ENCODE measurements at regions not wholly inside any gene's neighbourhood (a gene's known extent, or its start where the extent isn't known, plus 50 kb on each side); places are given as distances from the start of the nearest gene placed in this dataset.
"Not testable (repeated sequence)": the region's sequence is repeated elsewhere in the genome, so short reads cannot be mapped to it uniquely, and the experiment has no call there.

- Histone ChIP-seq H3K27ac (ENCODE audit: low read length) (no peak overlapping the region), H3K9me3 (ENCODE audit: control insufficient read depth, low read depth, low read length) (no peaks in the 10 kb centered on the region), H3K4me1 (ENCODE audit: control insufficient read depth, low read depth, low read length) (peaks cover 9% of the 10 kb centered on the region), H3K9ac (ENCODE audit: low read length) (no peak overlapping the region), H3K27me3 (ENCODE audit: control insufficient read depth, insufficient read depth, low read length) (no peaks in the 10 kb centered on the region), H3K36me3 (ENCODE audit: control insufficient read depth, low read depth, low read length) (no peaks in the 10 kb centered on the region), H3K4me3 (ENCODE audit: low read length) (no peak overlapping the region)
Observed at GRCh38 chr4:94112644-94113043, 95.0 kb upstream of the SMARCAD1 start.

GRCh38 chr4:94115687-94116086 lies 92.0 kb upstream of the SMARCAD1 start:
- H3K27ac ChIP-seq (ENCODE audit: low read length) = no peak overlapping the region
- H3K9ac ChIP-seq (ENCODE audit: low read length) = no peak overlapping the region
- peaks cover 10% of the 10 kb centered on the region for H3K4me1 ChIP-seq (ENCODE audit: control insufficient read depth, low read depth, low read length)
- no peaks in the 10 kb centered on the region for H3K36me3 ChIP-seq (ENCODE audit: control insufficient read depth, low read depth, low read length)
- no peak overlapping the region for H3K4me3 ChIP-seq (ENCODE audit: low read length)
- no peaks in the 10 kb centered on the region for H3K9me3 ChIP-seq (ENCODE audit: control insufficient read depth, low read depth, low read length)
- no peaks in the 10 kb centered on the region for H3K27me3 ChIP-seq (ENCODE audit: control insufficient read depth, insufficient read depth, low read length)

GRCh38 chr4:94116842-94117241 lies 90.8 kb upstream of the SMARCAD1 start:
- Histone ChIP-seq H3K4me3 (ENCODE audit: low read length) (no peak overlapping the region), H3K27me3 (ENCODE audit: control insufficient read depth, insufficient read depth, low read length) (no peaks in the 10 kb centered on the region), H3K4me1 (ENCODE audit: control insufficient read depth, low read depth, low read length) (peaks cover 10% of the 10 kb centered on the region), H3K27ac (ENCODE audit: low read length) (no peak overlapping the region), H3K36me3 (ENCODE audit: control insufficient read depth, low read depth, low read length) (no peaks in the 10 kb centered on the region), H3K9me3 (ENCODE audit: control insufficient read depth, low read depth, low read length) (no peaks in the 10 kb centered on the region), H3K9ac (ENCODE audit: low read length) (no peak overlapping the region)

- H3K36me3 ChIP-seq (ENCODE audit: control insufficient read depth, low read depth, low read length) = no peaks in the 10 kb centered on the region
Observed at GRCh38 chr4:94126669-94127068, 81.0 kb upstream of the SMARCAD1 start.

GRCh38 chr4:94127707-94128328 lies 79.8 kb upstream of the SMARCAD1 start:
- Histone ChIP-seq H3K36me3 (ENCODE audit: control insufficient read depth, low read depth, low read length) (no peaks in the 10 kb centered on the region), H3K4me1 (ENCODE audit: control insufficient read depth, low read depth, low read length) (no peaks in the 10 kb centered on the region), H3K4me3 (ENCODE audit: low read length) (no peak overlapping the region), H3K9me3 (ENCODE audit: control insufficient read depth, low read depth, low read length) (no peaks in the 10 kb centered on the region), H3K9ac (ENCODE audit: low read length) (no peak overlapping the region), H3K27me3 (ENCODE audit: control insufficient read depth, insufficient read depth, low read length) (no peaks in the 10 kb centered on the region), H3K27ac (ENCODE audit: low read length) (no peak overlapping the region)

More at GRCh38 chr4:94126669-94127068, 81.0 kb upstream of the SMARCAD1 start:
- Histone ChIP-seq H3K27me3 (ENCODE audit: control insufficient read depth, insufficient read depth, low read length) (no peaks in the 10 kb centered on the region), H3K4me3 (ENCODE audit: low read length) (no peak overlapping the region), H3K9me3 (ENCODE audit: control insufficient read depth, low read depth, low read length) (no peaks in the 10 kb centered on the region), H3K9ac (ENCODE audit: low read length) (no peak overlapping the region), H3K27ac (ENCODE audit: low read length) (no peak overlapping the region), H3K4me1 (ENCODE audit: control insufficient read depth, low read depth, low read length) (no peaks in the 10 kb centered on the region)

GRCh38 chr4:94131212-94131611 lies 76.5 kb upstream of the SMARCAD1 start:
- Histone ChIP-seq H3K27me3 (ENCODE audit: control insufficient read depth, insufficient read depth, low read length) (no peaks in the 10 kb centered on the region), H3K4me1 (ENCODE audit: control insufficient read depth, low read depth, low read length) (no peaks in the 10 kb centered on the region), H3K27ac (ENCODE audit: low read length) (no peak overlapping the region), H3K9me3 (ENCODE audit: control insufficient read depth, low read depth, low read length) (no peaks in the 10 kb centered on the region), H3K4me3 (ENCODE audit: low read length) (no peak overlapping the region), H3K9ac (ENCODE audit: low read length) (no peak overlapping the region), H3K36me3 (ENCODE audit: control insufficient read depth, low read depth, low read length) (no peaks in the 10 kb centered on the region)

GRCh38 chr4:94135701-94136100 lies 72.0 kb upstream of the SMARCAD1 start:
- Histone ChIP-seq H3K9ac (ENCODE audit: low read length) (no peak overlapping the region), H3K9me3 (ENCODE audit: control insufficient read depth, low read depth, low read length) (no peaks in the 10 kb centered on the region), H3K4me3 (ENCODE audit: low read length) (no peak overlapping the region), H3K36me3 (ENCODE audit: control insufficient read depth, low read depth, low read length) (no peaks in the 10 kb centered on the region), H3K27ac (ENCODE audit: low read length) (no peak overlapping the region), H3K27me3 (ENCODE audit: control insufficient read depth, insufficient read depth, low read length) (no peaks in the 10 kb centered on the region), H3K4me1 (ENCODE audit: control insufficient read depth, low read depth, low read length) (no peaks in the 10 kb centered on the region)

GRCh38 chr4:94139931-94140612 lies 67.6 kb upstream of the SMARCAD1 start:
- Histone ChIP-seq H3K36me3 (ENCODE audit: control insufficient read depth, low read depth, low read length) (no peaks in the 10 kb centered on the region), H3K4me1 (ENCODE audit: control insufficient read depth, low read depth, low read length) (peaks cover 5% of the 10 kb centered on the region), H3K27me3 (ENCODE audit: control insufficient read depth, insufficient read depth, low read length) (no peaks in the 10 kb centered on the region), H3K9ac (ENCODE audit: low read length) (no peak overlapping the region), H3K27ac (ENCODE audit: low read length) (no peak overlapping the region), H3K9me3 (ENCODE audit: control insufficient read depth, low read depth, low read length) (no peaks in the 10 kb centered on the region), H3K4me3 (ENCODE audit: low read length) (no peak overlapping the region)

GRCh38 chr4:94141001-94141400 lies 66.7 kb upstream of the SMARCAD1 start:
- H3K9ac ChIP-seq (ENCODE audit: low read length) = no peak overlapping the region
- no peaks in the 10 kb centered on the region for H3K27me3 ChIP-seq (ENCODE audit: control insufficient read depth, insufficient read depth, low read length)
- H3K36me3 ChIP-seq (ENCODE audit: control insufficient read depth, low read depth, low read length) = no peaks in the 10 kb centered on the region
- H3K9me3 ChIP-seq (ENCODE audit: control insufficient read depth, low read depth, low read length) = no peaks in the 10 kb centered on the region
- no peak overlapping the region for H3K27ac ChIP-seq (ENCODE audit: low read length)
- H3K4me1 ChIP-seq (ENCODE audit: control insufficient read depth, low read depth, low read length) = peaks cover 5% of the 10 kb centered on the region
- no peak overlapping the region for H3K4me3 ChIP-seq (ENCODE audit: low read length)

GRCh38 chr4:94148052-94148451 lies 59.6 kb upstream of the SMARCAD1 start:
- peak overlapping the region; percentile 48 for H3K9ac ChIP-seq (ENCODE audit: low read length)
- peak overlapping the region; percentile 49 for H3K4me3 ChIP-seq (ENCODE audit: low read length)
- not testable (repeated sequence) for H3K9me3 ChIP-seq (ENCODE audit: control insufficient read depth, low read depth, low read length); H3K36me3 ChIP-seq (ENCODE audit: control insufficient read depth, low read depth, low read length); H3K27me3 ChIP-seq (ENCODE audit: control insufficient read depth, insufficient read depth, low read length); H3K4me1 ChIP-seq (ENCODE audit: control insufficient read depth, low read depth, low read length); H3K27ac ChIP-seq (ENCODE audit: low read length)

GRCh38 chr4:94152466-94152865 lies 55.2 kb upstream of the SMARCAD1 start:
- Histone ChIP-seq H3K27ac (ENCODE audit: low read length) (no peak overlapping the region), H3K27me3 (ENCODE audit: control insufficient read depth, insufficient read depth, low read length) (no peaks in the 10 kb centered on the region), H3K4me1 (ENCODE audit: control insufficient read depth, low read depth, low read length) (peaks cover 4% of the 10 kb centered on the region), H3K9me3 (ENCODE audit: control insufficient read depth, low read depth, low read length) (no peaks in the 10 kb centered on the region), H3K36me3 (ENCODE audit: control insufficient read depth, low read depth, low read length) (no peaks in the 10 kb centered on the region), H3K4me3 (ENCODE audit: low read length) (no peak overlapping the region), H3K9ac (ENCODE audit: low read length) (no peak overlapping the region)

GRCh38 chr4:94155404-94155803 lies 52.3 kb upstream of the SMARCAD1 start:
- H3K9me3 ChIP-seq (ENCODE audit: control insufficient read depth, low read depth, low read length); H3K4me1 ChIP-seq (ENCODE audit: control insufficient read depth, low read depth, low read length); H3K27ac ChIP-seq (ENCODE audit: low read length); H3K4me3 ChIP-seq (ENCODE audit: low read length); H3K27me3 ChIP-seq (ENCODE audit: control insufficient read depth, insufficient read depth, low read length); H3K36me3 ChIP-seq (ENCODE audit: control insufficient read depth, low read depth, low read length); H3K9ac ChIP-seq (ENCODE audit: low read length): not testable (repeated sequence)

Data from iPS-18a (cell line).